Hepatocyte (in vitro differentiated cells): ENCODE measurements at regions not wholly inside any gene's neighbourhood (a gene's known extent, or its start where the extent isn't known, plus 50 kb on each side); places are given as distances from the start of the nearest gene placed in this dataset.
A peak's percentile ranks its signal among the peaks of the same experiment; 100 is the strongest.

Experiments used
- DNase-seq: peaks from one replicate; pipeline ENCODE4 v3.0.0-alpha.2; 2016; ENCODE audit warnings: low spot score
- H2AFZ ChIP-seq: fragments of 200-600 bp; sonication (generic); 2 replicates; pipeline ENCODE4 v1.6.0; 2016; ENCODE audit warnings: antibody characterized with exemption, mild to moderate bottlenecking
- H3K27ac ChIP-seq: fragments of 200-600 bp; sonication (generic); 2 replicates; pipeline ENCODE4 v1.5.1; 2016; ENCODE audit warnings: mild to moderate bottlenecking
- H3K27me3 ChIP-seq: fragments of 200-600 bp; sonication (generic); 2 replicates; pipeline ENCODE4 v1.6.1; 2016
- H3K36me3 ChIP-seq: fragments of 200-600 bp; sonication (generic); replicated peaks from 2 replicates; pipeline ENCODE4 v1.5.1; 2016; ENCODE audit warnings: low read depth; ENCODE audit not compliant: insufficient read depth
- H3K4me1 ChIP-seq: fragments of 200-600 bp; sonication (generic); 2 replicates; pipeline ENCODE4 v1.5.1; 2016; ENCODE audit warnings: mild to moderate bottlenecking, moderate library complexity; ENCODE audit not compliant: insufficient read depth
- H3K4me2 ChIP-seq: fragments of 200-600 bp; sonication (generic); 2 replicates; pipeline ENCODE4 v1.6.0; 2016
- H3K4me3 ChIP-seq: fragments of 200-600 bp; sonication (generic); 2 replicates; pipeline ENCODE4 v1.5.1; 2016; ENCODE audit warnings: mild to moderate bottlenecking
- H3K79me2 ChIP-seq: fragments of 200-600 bp; sonication (generic); 2 replicates; pipeline ENCODE4 v1.6.0; 2017; ENCODE audit warnings: mild to moderate bottlenecking
- H3K9me2 ChIP-seq: fragments of 200-600 bp; sonication (generic); replicated peaks from 2 replicates; pipeline ENCODE4 v1.6.0; 2017; ENCODE audit warnings: mild to moderate bottlenecking; ENCODE audit not compliant: insufficient read depth
- H3K9me3 ChIP-seq: fragments of 200-600 bp; sonication (generic); 2 replicates; pipeline ENCODE4 v1.5.1; 2016; ENCODE audit warnings: low read depth, mild to moderate bottlenecking
- H4K20me1 ChIP-seq: fragments of 200-600 bp; sonication (generic); 2 replicates; pipeline ENCODE4 v1.6.0; 2016; ENCODE audit warnings: mild to moderate bottlenecking; ENCODE audit not compliant: insufficient read depth, poor library complexity, severe bottlenecking
- CTCF ChIP-seq: fragments of 200-600 bp; sonication (generic); IDR thresholded peaks from 2 replicates; pipeline ENCODE4 v1.5.1; 2016; ENCODE audit warnings: antibody characterized with exemption, mild to moderate bottlenecking; ENCODE audit not compliant: poor library complexity
- EZH2 ChIP-seq: fragments of 200-600 bp; sonication (generic); IDR thresholded peaks from 2 replicates; pipeline ENCODE4 v1.6.1; 2016; ENCODE audit warnings: antibody characterized with exemption, mild to moderate bottlenecking, borderline replicate concordance
- EZH2phosphoT487 ChIP-seq: fragments of 200-600 bp; sonication (generic); IDR thresholded peaks from one replicate; pipeline ENCODE4 v1.6.1; 2018; ENCODE audit warnings: antibody characterized with exemption, mild to moderate bottlenecking, low read depth, moderate library complexity; ENCODE audit not compliant: unreplicated experiment, severe bottlenecking
- WGBS: methylation state at CpG from one replicate; pipeline ENCODE4 v1.1.6; 2016; ENCODE audit warnings: low lambda C conversion rate; ENCODE audit errors: missing lambda C conversion rate; 5-methylcytosine and 5-hydroxymethylcytosine counted together

- Histone ChIP-seq H3K9me2 (no peaks in the 10 kb centered on the region), H3K36me3 (no peaks in the 10 kb centered on the region), H3K27ac (no peak overlapping the region), H4K20me1 (no peaks in the 10 kb centered on the region), H3K9me3 (no peaks in the 10 kb centered on the region), H2AFZ (no peak overlapping the region), H3K27me3 (no peaks in the 10 kb centered on the region), H3K79me2 (no peaks in the 10 kb centered on the region), H3K4me3 (no peak overlapping the region), H3K4me1 (no peaks in the 10 kb centered on the region), H3K4me2 (no peak overlapping the region)
- WGBS = 77% methylated on average over 4 of the region's 4 CpGs
- TF ChIP-seq CTCF (no peak), EZH2 (no peak), EZH2phosphoT487 (no peak)
- DNase-seq = no peak
Measured at GRCh38 chr4:64559571-64559970, 150.3 kb upstream of the TECRL start.

- H3K27me3 ChIP-seq = no peaks in the 10 kb centered on the region
- no peaks in the 10 kb centered on the region for H3K9me3 ChIP-seq
- H3K27ac ChIP-seq = no peak overlapping the region
- no peak overlapping the region for H3K4me3 ChIP-seq
- no peak for DNase-seq
- no peaks in the 10 kb centered on the region for H3K9me2 ChIP-seq
- H2AFZ ChIP-seq = no peak overlapping the region
- no peak for TF ChIP-seq EZH2
- no peak for TF ChIP-seq EZH2phosphoT487
- no peak for TF ChIP-seq CTCF
- no peak overlapping the region for H3K4me2 ChIP-seq
- no peaks in the 10 kb centered on the region for H3K36me3 ChIP-seq
- H3K4me1 ChIP-seq = no peaks in the 10 kb centered on the region
- no peaks in the 10 kb centered on the region for H3K79me2 ChIP-seq
- no peaks in the 10 kb centered on the region for H4K20me1 ChIP-seq
Measured at GRCh38 chr4:64551125-64551524, 141.9 kb upstream of the TECRL start.

GRCh38 chr4:64545593-64545992 lies 136.3 kb upstream of the TECRL start:
- Histone ChIP-seq H3K27me3 (no peaks in the 10 kb centered on the region), H3K79me2 (no peaks in the 10 kb centered on the region), H3K4me3 (no peak overlapping the region), H3K9me2 (no peaks in the 10 kb centered on the region), H4K20me1 (no peaks in the 10 kb centered on the region), H3K36me3 (no peaks in the 10 kb centered on the region), H3K9me3 (no peaks in the 10 kb centered on the region), H3K4me1 (no peaks in the 10 kb centered on the region), H2AFZ (no peak overlapping the region), H3K27ac (no peak overlapping the region), H3K4me2 (no peak overlapping the region)
- no peak for DNase-seq
- 99% methylated on average over 15 of the region's 15 CpGs for WGBS
- TF ChIP-seq EZH2phosphoT487 = no peak
- no peak for TF ChIP-seq CTCF
- no peak for TF ChIP-seq EZH2

- H3K4me3 ChIP-seq = no peak overlapping the region
- no peak overlapping the region for H3K4me2 ChIP-seq
- no peaks in the 10 kb centered on the region for H3K9me2 ChIP-seq
- peak; percentile 76 for DNase-seq
- no peak overlapping the region for H2AFZ ChIP-seq
- H3K9me3 ChIP-seq = no peaks in the 10 kb centered on the region
- H3K27ac ChIP-seq = no peak overlapping the region
- WGBS = 18% methylated on average over 4 of the region's 4 CpGs
- no peaks in the 10 kb centered on the region for H4K20me1 ChIP-seq
- no peaks in the 10 kb centered on the region for H3K27me3 ChIP-seq
- H3K79me2 ChIP-seq = no peaks in the 10 kb centered on the region
- no peak for TF ChIP-seq EZH2phosphoT487
- peak; percentile 88 for TF ChIP-seq CTCF
- TF ChIP-seq EZH2 = no peak
- no peaks in the 10 kb centered on the region for H3K36me3 ChIP-seq
- no peaks in the 10 kb centered on the region for H3K4me1 ChIP-seq
Measured at GRCh38 chr4:64539234-64539849, 130.1 kb upstream of the TECRL start.
